ENCODE measurements at regions not wholly inside any gene's neighbourhood (a gene's known extent, or its start where the extent isn't known, plus 50 kb on each side); places are given as distances from the start of the nearest gene placed in this dataset.

GRCh38 chr9:2255128-2255527, 240.0 kb downstream of the SMARCA2 start:
- DNase-seq (ENCODE audit: low spot score) (peak; percentile 9), ATAC-seq (no peak)
- no peak overlapping the region for H3K4me2 ChIP-seq
- no peaks in the 10 kb centered on the region for H3F3A ChIP-seq (replicated peaks; ENCODE audit: low read depth)
- TF ChIP-seq NANOG (IDR thresholded peaks at IDR 0.05; ENCODE audit: borderline replicate concordance) (no peak), CTCF (conservative IDR thresholded peaks at IDR 0.05; ENCODE audit: low read depth in 2 of 2) (peak; percentile 15 to 53; a peak in 2 of 4 replicates), EZH2 (IDR thresholded peaks at IDR 0.05; ENCODE audit: low read depth, unreplicated experiment) (no peak)
- Mint-ChIP-seq H3K27ac (no peak overlapping the region), H3K4me3 (no peak overlapping the region), H3K36me3 (ENCODE audit: low read depth) (peaks cover 10% of the 10 kb centered on the region), H3K27me3 (ENCODE audit: insufficient read depth, low read depth, poor library complexity) (no peaks in the 10 kb centered on the region), H3K9me3 (peaks cover 13% of the 10 kb centered on the region), H3K4me1 (peaks cover 6% of the 10 kb centered on the region)
- no peaks in the 10 kb centered on the region; the same call in 1 of the 2 replicates for H3K36me3 ChIP-seq (ENCODE audit: insufficient read depth)
- H3K4me1 ChIP-seq (ENCODE audit: insufficient read depth): peaks cover 3% of the 10 kb centered on the region; the same call in 1 of the 2 replicates
- H3K27ac ChIP-seq (ENCODE audit: low read depth): no peak overlapping the region
- no peaks in the 10 kb centered on the region for H3K79me2 ChIP-seq (replicated peaks; ENCODE audit: insufficient read depth)
- H2AFZ ChIP-seq: peak overlapping the region; percentile 79
- no peak overlapping the region for H3K4me3 ChIP-seq
- peaks cover 20% of the 10 kb centered on the region for H3K9me2 ChIP-seq (ENCODE audit: insufficient read depth)
- no peaks in the 10 kb centered on the region for H4K20me1 ChIP-seq (replicated peaks; ENCODE audit: insufficient read depth)
- no peaks in the 10 kb centered on the region for H3K27me3 ChIP-seq (ENCODE audit: insufficient read depth)

- H3K79me2 ChIP-seq (replicated peaks; ENCODE audit: insufficient read depth): no peaks in the 10 kb centered on the region
- Mint-ChIP-seq H3K9me3 (peaks cover 7% of the 10 kb centered on the region), H3K4me3 (no peak overlapping the region), H3K36me3 (ENCODE audit: low read depth) (peaks cover 7% of the 10 kb centered on the region), H3K4me1 (peaks cover 6% of the 10 kb centered on the region), H3K27ac (no peak overlapping the region), H3K27me3 (ENCODE audit: insufficient read depth, low read depth, poor library complexity) (no peaks in the 10 kb centered on the region)
- no peak for TF ChIP-seq POLR2AphosphoS5 (IDR thresholded peaks at IDR 0.05; ENCODE audit: low read depth)
- no peak for TF ChIP-seq EZH2phosphoT487 (IDR thresholded peaks at IDR 0.05; ENCODE audit: unreplicated experiment)
- no peak for TF ChIP-seq REST (IDR thresholded peaks at IDR 0.05; ENCODE audit: unreplicated experiment)
- TF ChIP-seq ZNF462 (CRISPR knock-in tag; IDR thresholded peaks at IDR 0.05): no peak
- TF ChIP-seq JUNB (IDR thresholded peaks at IDR 0.05; ENCODE audit: unreplicated experiment): no peak
- no peaks in the 10 kb centered on the region for H3F3A ChIP-seq (replicated peaks; ENCODE audit: low read depth)
- H4K20me1 ChIP-seq (replicated peaks; ENCODE audit: insufficient read depth): no peaks in the 10 kb centered on the region
- no peak overlapping the region for H3K4me2 ChIP-seq
- peaks cover 20% of the 10 kb centered on the region for H3K9me2 ChIP-seq (ENCODE audit: insufficient read depth)
- H2AFZ ChIP-seq: no peak overlapping the region; the same call in 1 of the 2 replicates
- H3K27me3 ChIP-seq (ENCODE audit: insufficient read depth): no peaks in the 10 kb centered on the region
- peaks cover 3% of the 10 kb centered on the region; the same call in 1 of the 2 replicates for H3K4me1 ChIP-seq (ENCODE audit: insufficient read depth)
- H3K27ac ChIP-seq (ENCODE audit: low read depth): no peak overlapping the region
- ATAC-seq (no peak), DNase-seq (ENCODE audit: low spot score) (no peak)
- H3K36me3 ChIP-seq (ENCODE audit: insufficient read depth): no peaks in the 10 kb centered on the region
- H3K4me3 ChIP-seq: no peak overlapping the region
Observed at GRCh38 chr9:2257248-2257929, 242.2 kb downstream of the SMARCA2 start.
